ENCODE measurements at regions not wholly inside any gene's neighbourhood (a gene's known extent, or its start where the extent isn't known, plus 50 kb on each side); places are given as distances from the start of the nearest gene placed in this dataset.

GRCh38 chr4:180990931-180991330 lies 1252.3 kb upstream of the TENM3 start:
- H3K27ac ChIP-seq (ENCODE audit: extremely low read length, insufficient read depth, low read length): no peak overlapping the region
- no peaks in the 10 kb centered on the region for H3K27me3 ChIP-seq (ENCODE audit: control insufficient read depth in 1 of 2, insufficient read depth in 2 of 2, low read length in 2 of 2)
- H3K4me1 ChIP-seq (ENCODE audit: insufficient read depth, low read length): no peaks in the 10 kb centered on the region
- no peak for ATAC-seq
- H3K9me3 ChIP-seq (ENCODE audit: low read length): no peaks in the 10 kb centered on the region
- 0% methylated on average over 3 of the region's 3 CpGs for WGBS (ENCODE audit: low lambda C conversion rate)
- H3K36me3 ChIP-seq (replicated peaks in 1 of 2; ENCODE audit: control insufficient read depth in 1 of 2, insufficient read depth in 2 of 2, low read length in 2 of 2): no peaks in the 10 kb centered on the region
- FAIRE-seq: no peak
- no peak overlapping the region for H3K4me3 ChIP-seq (replicated peaks in 1 of 3; ENCODE audit: insufficient read depth in 1 of 3, low read depth in 2 of 3, low read length in 3 of 3)
- DNase-seq (ENCODE audit: low spot score): no peak
- ChIA-PET POLR2A (no interaction called here), CTCF (ENCODE audit: low intra/inter-chr PET ratio, low total read pairs) (no interaction called here)
- TF ChIP-seq ZNF329 (CRISPR knock-in tag; IDR thresholded peaks at IDR 0.05; ENCODE audit: low read depth) (no peak), ATF7-NPFF (CRISPR knock-in tag; IDR thresholded peaks at IDR 0.05; ENCODE audit: low read depth) (no peak), E2F2 (CRISPR knock-in tag; IDR thresholded peaks at IDR 0.05; ENCODE audit: borderline replicate concordance) (no peak), GATAD1 (CRISPR knock-in tag; IDR thresholded peaks at IDR 0.05) (no peak), ZNF773 (CRISPR knock-in tag; IDR thresholded peaks at IDR 0.05; ENCODE audit: borderline replicate concordance) (no peak), NFIC (IDR thresholded peaks at IDR 0.05; ENCODE audit: low read length) (no peak), ATF5 (CRISPR knock-in tag; IDR thresholded peaks at IDR 0.05; ENCODE audit: low read depth) (no peak)
- H3K4me2 ChIP-seq (ENCODE audit: low read depth, low read length): no peak overlapping the region
- BruUV-seq (replicated peaks): no TSS peak
- no peak overlapping the region for H3K9ac ChIP-seq (ENCODE audit: insufficient read depth, low read depth, low read length)
- H4K20me1 ChIP-seq (ENCODE audit: insufficient read depth, low read length): no peaks in the 10 kb centered on the region
- intact Hi-C loops (cut with micrococcal nuclease; ENCODE audit: unreplicated experiment): no loop called here
- no peaks in the 10 kb centered on the region for H3K79me2 ChIP-seq (ENCODE audit: insufficient read depth, low read length)
- no peak overlapping the region for H2AFZ ChIP-seq (ENCODE audit: low read length)
- in situ Hi-C loops (cut with HindIII; ENCODE audit: extremely low pct_ligation_motif_present, low pct_unique_long_range_greater_than_20kb): no loop called here

- Histone ChIP-seq H3K27ac (ENCODE audit: extremely low read length, insufficient read depth, low read length) (no peak overlapping the region), H3K4me2 (ENCODE audit: low read depth, low read length) (no peak overlapping the region), H3K27me3 (ENCODE audit: control insufficient read depth in 1 of 2, insufficient read depth in 2 of 2, low read length in 2 of 2) (no peaks in the 10 kb centered on the region), H3K9me3 (ENCODE audit: low read length) (no peaks in the 10 kb centered on the region), H2AFZ (ENCODE audit: low read length) (no peak overlapping the region), H3K4me3 (replicated peaks in 1 of 3; ENCODE audit: insufficient read depth in 1 of 3, low read depth in 2 of 3, low read length in 3 of 3) (no peak overlapping the region), H3K9ac (ENCODE audit: insufficient read depth, low read depth, low read length) (no peak overlapping the region), H4K20me1 (ENCODE audit: insufficient read depth, low read length) (no peaks in the 10 kb centered on the region), H3K4me1 (ENCODE audit: insufficient read depth, low read length) (no peaks in the 10 kb centered on the region), H3K79me2 (ENCODE audit: insufficient read depth, low read length) (no peaks in the 10 kb centered on the region), H3K36me3 (replicated peaks in 1 of 2; ENCODE audit: control insufficient read depth in 1 of 2, insufficient read depth in 2 of 2, low read length in 2 of 2) (no peaks in the 10 kb centered on the region)
- ATAC-seq (no peak), DNase-seq (ENCODE audit: low spot score) (no peak), FAIRE-seq (no peak)
- 0% methylated on average over 1 of the region's 1 CpG for WGBS (ENCODE audit: low lambda C conversion rate)
- no TSS peak for BruUV-seq (replicated peaks)
- POLR2A ChIA-PET: no interaction called here
- CTCF ChIA-PET (ENCODE audit: low intra/inter-chr PET ratio, low total read pairs): no interaction called here
- intact Hi-C loops (cut with micrococcal nuclease; ENCODE audit: unreplicated experiment): no loop called here
- in situ Hi-C loops (cut with HindIII; ENCODE audit: extremely low pct_ligation_motif_present, low pct_unique_long_range_greater_than_20kb): no loop called here
- TF ChIP-seq SP140L (CRISPR knock-in tag; IDR thresholded peaks at IDR 0.05; ENCODE audit: borderline replicate concordance) (no peak), ZSCAN22 (CRISPR knock-in tag; IDR thresholded peaks at IDR 0.05) (no peak), ZNF337 (CRISPR knock-in tag; IDR thresholded peaks at IDR 0.05; ENCODE audit: borderline replicate concordance, low read depth) (no peak), ETV6 (CRISPR knock-in tag; conservative IDR thresholded peaks at IDR 0.05) (no peak), ZBTB20 (CRISPR knock-in tag; IDR thresholded peaks at IDR 0.05; ENCODE audit: borderline replicate concordance, low read depth) (no peak), YEATS4 (CRISPR knock-in tag; IDR thresholded peaks at IDR 0.05; ENCODE audit: borderline replicate concordance) (no peak), ZNF839 (CRISPR knock-in tag; IDR thresholded peaks at IDR 0.05; ENCODE audit: borderline replicate concordance) (no peak), ATF6 (CRISPR knock-in tag; conservative IDR thresholded peaks at IDR 0.05) (no peak), ARNT (IDR thresholded peaks at IDR 0.05) (no peak), FIP1L1 (IDR thresholded peaks at IDR 0.05; ENCODE audit: borderline replicate concordance, insufficient read depth, low read depth, low read length) (no peak)
Observed at GRCh38 chr4:180993244-180993836, 1249.9 kb upstream of the TENM3 start.

Measured in HepG2 (cell line).